ENCODE measurements at regions not wholly inside any gene's neighbourhood (a gene's known extent, or its start where the extent isn't known, plus 50 kb on each side); places are given as distances from the start of the nearest gene placed in this dataset.

GRCh38 chr2:118721817-118722551 lies 125.5 kb downstream of the EN1 start (continued):
- TF ChIP-seq, protein P1, sequence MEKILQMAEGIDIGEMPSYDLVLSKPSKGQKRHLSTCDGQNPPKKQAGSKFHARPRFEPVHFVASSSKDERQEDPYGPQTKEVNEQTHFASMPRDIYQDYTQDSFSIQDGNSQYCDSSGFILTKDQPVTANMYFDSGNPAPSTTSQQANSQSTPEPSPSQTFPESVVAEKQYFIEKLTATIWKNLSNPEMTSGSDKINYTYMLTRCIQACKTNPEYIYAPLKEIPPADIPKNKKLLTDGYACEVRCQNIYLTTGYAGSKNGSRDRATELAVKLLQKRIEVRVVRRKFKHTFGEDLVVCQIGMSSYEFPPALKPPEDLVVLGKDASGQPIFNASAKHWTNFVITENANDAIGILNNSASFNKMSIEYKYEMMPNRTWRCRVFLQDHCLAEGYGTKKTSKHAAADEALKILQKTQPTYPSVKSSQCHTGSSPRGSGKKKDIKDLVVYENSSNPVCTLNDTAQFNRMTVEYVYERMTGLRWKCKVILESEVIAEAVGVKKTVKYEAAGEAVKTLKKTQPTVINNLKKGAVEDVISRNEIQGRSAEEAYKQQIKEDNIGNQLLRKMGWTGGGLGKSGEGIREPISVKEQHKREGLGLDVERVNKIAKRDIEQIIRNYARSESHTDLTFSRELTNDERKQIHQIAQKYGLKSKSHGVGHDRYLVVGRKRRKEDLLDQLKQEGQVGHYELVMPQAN (IDR thresholded peaks at IDR 0.05; ENCODE audit: borderline replicate concordance), result no peak
- TF ChIP-seq AFF4 (CRISPR knock-in tag; IDR thresholded peaks at IDR 0.05) (0 out of 2 replicates have a peak, but pooled peaks have one; percentile 27), TFAP4 (CRISPR knock-in tag; IDR thresholded peaks at IDR 0.05; ENCODE audit: borderline replicate concordance) (no peak), DMBX1 (CRISPR knock-in tag; IDR thresholded peaks at IDR 0.05; ENCODE audit: borderline replicate concordance) (no peak), EZH2 (IDR thresholded peaks at IDR 0.05; ENCODE audit: borderline replicate concordance, low read depth, low read length) (no peak), CREB1 (IDR thresholded peaks at IDR 0.05) (no peak), CREB1 (CRISPR knock-in tag; IDR thresholded peaks at IDR 0.05) (no peak), HDGF (IDR thresholded peaks at IDR 0.05) (no peak), HOXB6 (CRISPR knock-in tag; IDR thresholded peaks at IDR 0.05; ENCODE audit: borderline replicate concordance) (no peak), HMG20B (CRISPR knock-in tag; IDR thresholded peaks at IDR 0.05) (no peak), U2AF2 (optimal IDR thresholded peaks at IDR 0.05; ENCODE audit: low read depth, low read length) (no peak), ZNF589 (CRISPR knock-in tag; IDR thresholded peaks at IDR 0.05; ENCODE audit: low read depth) (0 out of 2 replicates have a peak, but pooled peaks have one; percentile 24), TAF1 (IDR thresholded peaks at IDR 0.05; ENCODE audit: control insufficient read depth, extremely low read depth, insufficient read depth, low read length, severe bottlenecking) (no peak), OTX1 (CRISPR knock-in tag; IDR thresholded peaks at IDR 0.05) (no peak)
- TF ChIP-seq, protein P2, sequence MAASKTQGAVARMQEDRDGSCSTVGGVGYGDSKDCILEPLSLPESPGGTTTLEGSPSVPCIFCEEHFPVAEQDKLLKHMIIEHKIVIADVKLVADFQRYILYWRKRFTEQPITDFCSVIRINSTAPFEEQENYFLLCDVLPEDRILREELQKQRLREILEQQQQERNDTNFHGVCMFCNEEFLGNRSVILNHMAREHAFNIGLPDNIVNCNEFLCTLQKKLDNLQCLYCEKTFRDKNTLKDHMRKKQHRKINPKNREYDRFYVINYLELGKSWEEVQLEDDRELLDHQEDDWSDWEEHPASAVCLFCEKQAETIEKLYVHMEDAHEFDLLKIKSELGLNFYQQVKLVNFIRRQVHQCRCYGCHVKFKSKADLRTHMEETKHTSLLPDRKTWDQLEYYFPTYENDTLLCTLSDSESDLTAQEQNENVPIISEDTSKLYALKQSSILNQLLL (CRISPR knock-in tag; IDR thresholded peaks at IDR 0.05; ENCODE audit: borderline replicate concordance), result no peak
- TF ChIP-seq, protein P3, sequence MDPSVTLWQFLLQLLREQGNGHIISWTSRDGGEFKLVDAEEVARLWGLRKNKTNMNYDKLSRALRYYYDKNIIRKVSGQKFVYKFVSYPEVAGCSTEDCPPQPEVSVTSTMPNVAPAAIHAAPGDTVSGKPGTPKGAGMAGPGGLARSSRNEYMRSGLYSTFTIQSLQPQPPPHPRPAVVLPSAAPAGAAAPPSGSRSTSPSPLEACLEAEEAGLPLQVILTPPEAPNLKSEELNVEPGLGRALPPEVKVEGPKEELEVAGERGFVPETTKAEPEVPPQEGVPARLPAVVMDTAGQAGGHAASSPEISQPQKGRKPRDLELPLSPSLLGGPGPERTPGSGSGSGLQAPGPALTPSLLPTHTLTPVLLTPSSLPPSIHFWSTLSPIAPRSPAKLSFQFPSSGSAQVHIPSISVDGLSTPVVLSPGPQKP (CRISPR knock-in tag; IDR thresholded peaks at IDR 0.05), result no peak
- TF ChIP-seq, protein P4, sequence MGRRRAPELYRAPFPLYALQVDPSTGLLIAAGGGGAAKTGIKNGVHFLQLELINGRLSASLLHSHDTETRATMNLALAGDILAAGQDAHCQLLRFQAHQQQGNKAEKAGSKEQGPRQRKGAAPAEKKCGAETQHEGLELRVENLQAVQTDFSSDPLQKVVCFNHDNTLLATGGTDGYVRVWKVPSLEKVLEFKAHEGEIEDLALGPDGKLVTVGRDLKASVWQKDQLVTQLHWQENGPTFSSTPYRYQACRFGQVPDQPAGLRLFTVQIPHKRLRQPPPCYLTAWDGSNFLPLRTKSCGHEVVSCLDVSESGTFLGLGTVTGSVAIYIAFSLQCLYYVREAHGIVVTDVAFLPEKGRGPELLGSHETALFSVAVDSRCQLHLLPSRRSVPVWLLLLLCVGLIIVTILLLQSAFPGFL (CRISPR knock-in tag; IDR thresholded peaks at IDR 0.05), result no peak

Data from K562 (cell line).